ENCODE measurements at regions not wholly inside any gene's neighbourhood (a gene's known extent, or its start where the extent isn't known, plus 50 kb on each side); places are given as distances from the start of the nearest gene placed in this dataset.

GRCh38 chr6:2407525-2407924 is 162.1 kb upstream of the GMDS start:
- no peaks in the 10 kb centered on the region for H3K9me3 ChIP-seq
- no peak for TF ChIP-seq CTCF (IDR thresholded peaks at IDR 0.05)
- H3K36me3 ChIP-seq = no peaks in the 10 kb centered on the region
- no peak overlapping the region for H3K4me3 ChIP-seq
- H3K27ac ChIP-seq = no peak overlapping the region
- intact Hi-C loops (cut with DNase I) = no loop called here
- no peaks in the 10 kb centered on the region for H3K27me3 ChIP-seq (ENCODE audit: low read depth)
- DNase-seq (no peak), ATAC-seq (no peak)
- H3K4me1 ChIP-seq = no peaks in the 10 kb centered on the region

GRCh38 chr6:2404211-2404929 is 159.0 kb upstream of the GMDS start:
- no peak overlapping the region for H3K4me3 ChIP-seq
- H3K4me1 ChIP-seq = no peaks in the 10 kb centered on the region
- no peaks in the 10 kb centered on the region for H3K27me3 ChIP-seq (ENCODE audit: low read depth)
- no peak overlapping the region for H3K27ac ChIP-seq
- no peaks in the 10 kb centered on the region for H3K36me3 ChIP-seq
- ATAC-seq (no peak), DNase-seq (no peak)
- no peaks in the 10 kb centered on the region for H3K9me3 ChIP-seq
- no peak for TF ChIP-seq CTCF (IDR thresholded peaks at IDR 0.05)
- intact Hi-C loops (cut with DNase I) = no loop called here

- intact Hi-C loops (cut with DNase I) = no loop called here
- TF ChIP-seq CTCF (IDR thresholded peaks at IDR 0.05) = no peak
- DNase-seq (no peak), ATAC-seq (no peak)
- H3K36me3 ChIP-seq = no peaks in the 10 kb centered on the region
- H3K4me3 ChIP-seq = no peak overlapping the region
- H3K9me3 ChIP-seq = no peaks in the 10 kb centered on the region
- H3K4me1 ChIP-seq = no peaks in the 10 kb centered on the region
- no peaks in the 10 kb centered on the region for H3K27me3 ChIP-seq (ENCODE audit: low read depth)
- H3K27ac ChIP-seq = no peak overlapping the region
Observed at GRCh38 chr6:2403546-2403945, 158.1 kb upstream of the GMDS start.

- Histone ChIP-seq H3K27ac (no peak overlapping the region), H3K27me3 (ENCODE audit: low read depth) (no peaks in the 10 kb centered on the region), H3K4me1 (no peaks in the 10 kb centered on the region), H3K36me3 (no peaks in the 10 kb centered on the region), H3K9me3 (no peaks in the 10 kb centered on the region), H3K4me3 (no peak overlapping the region)
- no peak for ATAC-seq
- no peak for TF ChIP-seq CTCF (IDR thresholded peaks at IDR 0.05)
- DNase-seq = no peak
- intact Hi-C loops (cut with DNase I) = no loop called here
Observed at GRCh38 chr6:2396846-2397630, 151.6 kb upstream of the GMDS start.

- Histone ChIP-seq H3K4me3 (no peak overlapping the region), H3K27ac (no peak overlapping the region), H3K36me3 (no peaks in the 10 kb centered on the region), H3K9me3 (no peaks in the 10 kb centered on the region), H3K4me1 (no peaks in the 10 kb centered on the region), H3K27me3 (ENCODE audit: low read depth) (no peaks in the 10 kb centered on the region)
- DNase-seq = no peak
- no peak for ATAC-seq
- TF ChIP-seq CTCF (IDR thresholded peaks at IDR 0.05) = no peak
- intact Hi-C loops (cut with DNase I) = no loop called here
Observed at GRCh38 chr6:2396042-2396657, 150.7 kb upstream of the GMDS start.

Data from lower lobe of right lung (tissue), 2 donors.